NCI-H524 (cell line): ENCODE measurements at regions not wholly inside any gene's neighbourhood (a gene's known extent, or its start where the extent isn't known, plus 50 kb on each side); places are given as distances from the start of the nearest gene placed in this dataset.
"Not testable (repeated sequence)": the region's sequence is repeated elsewhere in the genome, so short reads cannot be mapped to it uniquely, and the experiment has no call there.

Source experiments
- DNase-seq, 2 experiments: peaks; one replicate each; lab custom pipeline; 2025; lab: John Stamatoyannopoulos, UW

GRCh38 chr21:25531538-25532250, 75.6 kb downstream of the MRPL39 start:
- DNase-seq: not testable (repeated sequence)

- no peak for DNase-seq
These were observed 78.8 kb downstream of the MRPL39 start for GRCh38 chr21:25528515-25528914.

GRCh38 chr21:25518491-25518911, 88.8 kb downstream of the MRPL39 start:
- DNase-seq: no peak

GRCh38 chr21:25515484-25516405, 91.5 kb downstream of the MRPL39 start:
- peak; percentile 77 to 84 for DNase-seq

- no peak for DNase-seq
These were observed 93.5 kb downstream of the MRPL39 start for GRCh38 chr21:25513810-25514209.

- DNase-seq: no peak
These were observed 94.9 kb downstream of the MRPL39 start for GRCh38 chr21:25512095-25513081.

- no peak for DNase-seq
These were observed 97.4 kb downstream of the MRPL39 start for GRCh38 chr21:25509862-25510261.

- no peak for DNase-seq
These were observed 98.9 kb downstream of the MRPL39 start for GRCh38 chr21:25508364-25508763.

- DNase-seq: no peak
These were observed 99.8 kb downstream of the MRPL39 start for GRCh38 chr21:25507522-25507921.

- DNase-seq: no peak
These were observed 100.4 kb downstream of the MRPL39 start for GRCh38 chr21:25506887-25507286.

- DNase-seq: no peak
These were observed 101.0 kb downstream of the MRPL39 start for GRCh38 chr21:25506261-25506660.

- no peak for DNase-seq
These were observed 103.3 kb downstream of the MRPL39 start for GRCh38 chr21:25503981-25504380.

GRCh38 chr21:25501996-25502665, 105.2 kb downstream of the MRPL39 start:
- no peak for DNase-seq

- DNase-seq: no peak
These were observed 105.8 kb downstream of the MRPL39 start for GRCh38 chr21:25501462-25501861.

- DNase-seq: no peak
These were observed 106.7 kb downstream of the MRPL39 start for GRCh38 chr21:25500598-25500997.

- no peak for DNase-seq
These were observed 110.3 kb downstream of the MRPL39 start for GRCh38 chr21:25496825-25497482.

GRCh38 chr21:25494804-25495203, 112.5 kb downstream of the MRPL39 start:
- no peak for DNase-seq

GRCh38 chr21:25493722-25494121, 113.6 kb downstream of the MRPL39 start:
- DNase-seq: no peak

- DNase-seq: no peak
These were observed 116.0 kb downstream of the MRPL39 start for GRCh38 chr21:25491267-25491666.

GRCh38 chr21:25490742-25491141, 116.5 kb downstream of the MRPL39 start:
- no peak for DNase-seq

GRCh38 chr21:25489673-25490072, 117.6 kb downstream of the MRPL39 start:
- DNase-seq: no peak
